PFSK-1 (cell line): ENCODE measurements at regions not wholly inside any gene's neighbourhood (a gene's known extent, or its start where the extent isn't known, plus 50 kb on each side); places are given as distances from the start of the nearest gene placed in this dataset.

Experiments used
- FOXP2 ChIP-seq: optimal IDR thresholded peaks from 2 replicates; pipeline ENCODE3; 2011; ENCODE audit warnings: borderline replicate concordance, control low read depth, inconsistent platforms; ENCODE audit not compliant: insufficient read depth; ENCODE audit errors: extremely low read length, extremely low read depth
- POLR2AphosphoS5 ChIP-seq: IDR thresholded peaks from 2 replicates; pipeline ENCODE4 v1.6.1; 2012; ENCODE audit warnings: low read depth, mild to moderate bottlenecking, control low read depth, low read length, moderate library complexity
- REST ChIP-seq, 2 experiments: IDR thresholded peaks; 2 replicates each; pipeline versions ENCODE4 v1.6.1 to v1.8.0; 2011 to 2012; ENCODE audit warnings: low read depth in 2 of 2, low read length in 2 of 2, control low read depth in 1 of 2, inconsistent platforms in 1 of 2, mild to moderate bottlenecking in 1 of 2, moderate library complexity in 1 of 2; ENCODE audit not compliant: insufficient read depth in 1 of 2
- SIN3A ChIP-seq: IDR thresholded peaks from 2 replicates; pipeline ENCODE4 v1.6.1; 2012; ENCODE audit warnings: mild to moderate bottlenecking, low read length, moderate library complexity, borderline replicate concordance; ENCODE audit not compliant: insufficient read depth
- TAF1 ChIP-seq: IDR thresholded peaks from 2 replicates; pipeline ENCODE4 v1.6.1; 2012; ENCODE audit warnings: low read length, control low read depth, borderline replicate concordance; ENCODE audit not compliant: insufficient read depth

GRCh38 chr22:22787786-22788459 is 99.7 kb upstream of the IGLL5 start:
- no peak for TF ChIP-seq REST (IDR thresholded peaks at IDR 0.05; ENCODE audit: insufficient read depth in 1 of 2, low read depth in 2 of 2, low read length in 2 of 2)
- TF ChIP-seq SIN3A: no peak
- TF ChIP-seq POLR2AphosphoS5: no peak
- TF ChIP-seq TAF1: no peak
- no peak for TF ChIP-seq FOXP2
